Epithelial cell of esophagus (primary cell): ENCODE measurements at regions not wholly inside any gene's neighbourhood (a gene's known extent, or its start where the extent isn't known, plus 50 kb on each side); places are given as distances from the start of the nearest gene placed in this dataset.
A peak's percentile ranks its signal among the peaks of the same experiment; 100 is the strongest.
"Not testable (repeated sequence)": the region's sequence is repeated elsewhere in the genome, so short reads cannot be mapped to it uniquely, and the experiment has no call there.

ENCODE experiments used
- DNase-seq: peaks from one replicate; pipeline ENCODE4 v3.0.0; 2010; ENCODE audit warnings: low read depth
- H3K4me3 ChIP-seq: 2 replicates; pipeline ENCODE4 v1.5.1; 2011; ENCODE audit warnings: mild to moderate bottlenecking, low read length, control low read depth
- CTCF ChIP-seq: IDR thresholded peaks from 2 replicates; pipeline ENCODE4 v1.5.1; 2011; ENCODE audit warnings: low read depth, mild to moderate bottlenecking, low read length, control low read depth, inconsistent platforms; ENCODE audit not compliant: insufficient read depth; ENCODE audit errors: missing control alignments

GRCh38 chr6:112938650-112939049 is 591.5 kb downstream of the RFPL4B start:
- DNase-seq, result no peak

GRCh38 chr6:112939563-112939962 is 592.4 kb downstream of the RFPL4B start:
- no peak for DNase-seq
- TF ChIP-seq CTCF, result no peak
- H3K4me3 ChIP-seq, result no peak overlapping the region

More at GRCh38 chr6:112938650-112939049, 591.5 kb downstream of the RFPL4B start:
- no peak overlapping the region for H3K4me3 ChIP-seq
- no peak for TF ChIP-seq CTCF

GRCh38 chr6:112941613-112942012 is 594.5 kb downstream of the RFPL4B start:
- no peak for TF ChIP-seq CTCF
- DNase-seq, result no peak

GRCh38 chr6:112946051-112946450 is 598.9 kb downstream of the RFPL4B start:
- no peak for TF ChIP-seq CTCF
- no peak for DNase-seq
- H3K4me3 ChIP-seq, result no peak overlapping the region

More at GRCh38 chr6:112941613-112942012, 594.5 kb downstream of the RFPL4B start:
- no peak overlapping the region for H3K4me3 ChIP-seq

DNA sequence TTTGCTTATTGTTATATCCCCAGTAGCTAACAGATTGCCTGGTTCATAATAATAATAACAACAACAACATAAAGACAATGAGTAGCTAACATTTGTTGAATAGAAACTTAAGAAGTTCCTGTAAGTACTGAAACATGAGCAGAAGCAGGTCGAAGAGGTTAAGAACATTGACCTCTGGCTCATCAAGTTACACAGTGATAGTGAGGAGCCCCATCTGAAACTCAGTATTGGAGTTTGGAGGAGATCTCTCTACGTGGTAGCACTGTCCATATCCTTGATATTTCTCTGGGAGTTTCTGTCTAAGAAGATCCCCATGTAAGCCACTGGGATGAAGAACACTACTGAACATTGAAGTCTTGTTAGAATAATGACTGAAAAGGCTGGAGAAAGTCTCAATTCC is 600.4 kb downstream of the RFPL4B start:
- no peak for TF ChIP-seq CTCF
- no peak for DNase-seq
- no peak overlapping the region for H3K4me3 ChIP-seq

GRCh38 chr6:112951829-112952228 is 604.7 kb downstream of the RFPL4B start:
- H3K4me3 ChIP-seq, result no peak overlapping the region
- TF ChIP-seq CTCF, result no peak
- peak; percentile 3 for DNase-seq

DNA sequence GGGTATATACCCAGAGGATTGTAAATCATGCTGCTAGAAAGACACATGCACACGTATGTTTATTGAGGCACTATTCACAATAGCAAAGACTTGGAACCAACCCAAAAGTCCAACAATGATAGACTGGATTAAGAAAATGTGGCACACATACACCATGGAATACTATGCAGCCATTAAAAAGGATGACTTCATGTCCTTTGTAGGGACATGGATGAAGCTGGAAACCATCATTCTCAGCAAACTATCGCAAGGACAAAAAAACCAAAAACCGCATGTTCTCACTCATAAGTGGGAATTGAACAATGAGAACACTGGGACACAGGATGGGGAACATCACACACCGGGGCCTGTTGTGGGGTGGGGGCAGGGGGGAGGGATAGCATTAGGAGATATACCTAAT is 608.6 kb downstream of the RFPL4B start:
- H3K4me3 ChIP-seq, DNase-seq: not testable (repeated sequence)
